ENCODE measurements at regions not wholly inside any gene's neighbourhood (a gene's known extent, or its start where the extent isn't known, plus 50 kb on each side); places are given as distances from the start of the nearest gene placed in this dataset.

DNA sequence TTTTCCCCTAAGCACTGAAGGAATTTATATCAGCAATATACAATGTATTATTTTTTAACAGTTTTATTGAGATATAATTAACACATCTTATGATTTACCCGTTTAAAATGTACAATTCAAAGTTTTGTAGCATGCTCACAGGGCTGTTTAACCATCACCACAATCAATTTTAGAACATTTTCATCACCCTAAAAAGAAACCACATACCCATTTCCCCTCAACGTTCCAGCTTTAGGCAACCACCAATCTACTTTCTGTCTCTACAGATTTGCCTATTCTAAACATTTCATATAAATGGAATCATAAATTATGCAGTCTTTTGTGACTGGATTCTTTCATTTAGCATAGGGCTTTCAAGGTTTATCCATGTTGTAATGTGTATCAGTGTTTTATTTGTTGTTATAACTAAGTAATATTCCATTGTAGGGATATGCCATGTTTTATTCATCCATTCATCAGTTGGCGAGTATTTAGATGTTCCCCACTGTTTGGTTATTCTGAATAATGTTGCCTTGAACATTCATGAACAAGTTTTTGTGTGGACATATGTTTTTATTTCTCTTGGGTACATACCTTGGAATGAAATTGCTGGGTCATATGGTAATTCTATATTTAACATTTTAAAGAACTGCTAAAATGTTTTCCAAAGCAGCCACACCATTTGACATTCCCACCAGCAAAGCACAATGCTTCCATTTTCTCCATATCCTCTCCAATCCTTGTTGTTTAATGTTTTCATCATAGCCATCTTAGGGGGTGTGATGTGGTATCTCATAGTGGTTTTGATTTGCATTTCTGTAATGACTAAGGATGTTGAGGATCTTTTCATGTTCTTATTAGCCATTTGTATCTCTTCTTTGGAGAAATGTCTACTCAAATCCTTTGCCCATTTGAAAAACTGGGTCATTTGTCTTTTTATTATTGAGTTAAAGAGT lies 188.5 kb downstream of the TM2D1 start:
- FAIRE-seq (no peak), ATAC-seq (no peak), DNase-seq (ENCODE audit: low spot score) (no peak)
- Histone ChIP-seq H3K9ac (ENCODE audit: insufficient read depth, low read depth, low read length) (no peak overlapping the region), H2AFZ (ENCODE audit: low read length) (no peak overlapping the region), H3K27ac (ENCODE audit: extremely low read length, insufficient read depth, low read length) (no peak overlapping the region), H3K79me2 (ENCODE audit: insufficient read depth, low read length) (no peaks in the 10 kb centered on the region), H3K36me3 (replicated peaks in 1 of 2; ENCODE audit: control insufficient read depth in 1 of 2, insufficient read depth in 2 of 2, low read length in 2 of 2) (no peaks in the 10 kb centered on the region), H3K9me3 (ENCODE audit: low read length) (no peaks in the 10 kb centered on the region), H4K20me1 (ENCODE audit: insufficient read depth, low read length) (no peaks in the 10 kb centered on the region), H3K4me3 (replicated peaks in 1 of 3; ENCODE audit: insufficient read depth in 1 of 3, low read depth in 2 of 3, low read length in 3 of 3) (no peak overlapping the region), H3K27me3 (ENCODE audit: control insufficient read depth in 1 of 2, insufficient read depth in 2 of 2, low read length in 2 of 2) (no peaks in the 10 kb centered on the region; a peak in 2 of 5 replicates), H3K4me2 (ENCODE audit: low read depth, low read length) (no peak overlapping the region), H3K4me1 (ENCODE audit: insufficient read depth, low read length) (no peaks in the 10 kb centered on the region)
- no TSS peak for BruUV-seq (replicated peaks)
- ChIA-PET CTCF (ENCODE audit: low intra/inter-chr PET ratio, low total read pairs) (no interaction called here), POLR2A (no interaction called here)
- WGBS (ENCODE audit: low lambda C conversion rate): under 1% methylated on average over 3 of the region's 3 CpGs
- in situ Hi-C loops (cut with HindIII; ENCODE audit: extremely low pct_ligation_motif_present, low pct_unique_long_range_greater_than_20kb): no loop called here
- intact Hi-C loops (cut with micrococcal nuclease; ENCODE audit: unreplicated experiment): no loop called here
- TF ChIP-seq TBX3 (IDR thresholded peaks at IDR 0.05; ENCODE audit: borderline replicate concordance) (no peak), MAFG (CRISPR knock-in tag; IDR thresholded peaks at IDR 0.05) (no peak), SP1 (IDR thresholded peaks at IDR 0.05) (no peak), SP1 (CRISPR knock-in tag; IDR thresholded peaks at IDR 0.05) (no peak), ZMYM4 (CRISPR knock-in tag; IDR thresholded peaks at IDR 0.05) (no peak)

DNA sequence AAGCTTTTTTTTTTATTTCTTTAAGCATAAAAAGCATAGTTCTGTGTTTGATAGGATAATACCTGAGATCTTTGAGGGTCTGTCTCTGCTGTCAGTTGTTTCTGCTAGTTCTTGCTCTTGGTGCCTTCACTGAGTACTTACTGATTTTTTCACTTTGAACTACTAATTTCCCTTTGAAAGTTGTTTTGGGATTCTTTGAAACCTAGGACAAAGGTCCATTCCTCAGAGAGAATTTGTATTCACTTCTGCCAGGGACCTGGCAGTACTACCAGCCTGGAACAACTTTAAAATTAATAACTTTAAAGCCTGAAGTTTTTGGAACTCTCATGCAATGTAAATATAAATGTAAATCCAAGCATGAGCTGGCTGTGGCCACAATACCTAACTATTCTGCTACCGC lies 190.1 kb downstream of the TM2D1 start:
- ChIA-PET POLR2A (no interaction called here), CTCF (ENCODE audit: low intra/inter-chr PET ratio, low total read pairs) (no interaction called here)
- Histone ChIP-seq H3K27me3 (ENCODE audit: control insufficient read depth in 1 of 2, insufficient read depth in 2 of 2, low read length in 2 of 2) (no peaks in the 10 kb centered on the region; a peak in 2 of 5 replicates), H3K36me3 (replicated peaks in 1 of 2; ENCODE audit: control insufficient read depth in 1 of 2, insufficient read depth in 2 of 2, low read length in 2 of 2) (no peaks in the 10 kb centered on the region), H4K20me1 (ENCODE audit: insufficient read depth, low read length) (no peaks in the 10 kb centered on the region), H3K27ac (ENCODE audit: extremely low read length, insufficient read depth, low read length) (no peak overlapping the region), H3K9me3 (ENCODE audit: low read length) (no peaks in the 10 kb centered on the region), H3K79me2 (ENCODE audit: insufficient read depth, low read length) (no peaks in the 10 kb centered on the region), H3K4me3 (replicated peaks in 1 of 3; ENCODE audit: insufficient read depth in 1 of 3, low read depth in 2 of 3, low read length in 3 of 3) (no peak overlapping the region), H3K9ac (ENCODE audit: insufficient read depth, low read depth, low read length) (no peak overlapping the region), H3K4me2 (ENCODE audit: low read depth, low read length) (no peak overlapping the region), H3K4me1 (ENCODE audit: insufficient read depth, low read length) (no peaks in the 10 kb centered on the region), H2AFZ (ENCODE audit: low read length) (no peak overlapping the region)
- intact Hi-C loops (cut with micrococcal nuclease; ENCODE audit: unreplicated experiment): no loop called here
- WGBS (ENCODE audit: low lambda C conversion rate): 20% methylated on average over 1 of the region's 1 CpG
- FAIRE-seq: no peak
- TF ChIP-seq YY1 (IDR thresholded peaks at IDR 0.05; ENCODE audit: insufficient read depth, insufficient replicate concordance, low read depth, low read length): no peak
- TF ChIP-seq, protein P1, sequence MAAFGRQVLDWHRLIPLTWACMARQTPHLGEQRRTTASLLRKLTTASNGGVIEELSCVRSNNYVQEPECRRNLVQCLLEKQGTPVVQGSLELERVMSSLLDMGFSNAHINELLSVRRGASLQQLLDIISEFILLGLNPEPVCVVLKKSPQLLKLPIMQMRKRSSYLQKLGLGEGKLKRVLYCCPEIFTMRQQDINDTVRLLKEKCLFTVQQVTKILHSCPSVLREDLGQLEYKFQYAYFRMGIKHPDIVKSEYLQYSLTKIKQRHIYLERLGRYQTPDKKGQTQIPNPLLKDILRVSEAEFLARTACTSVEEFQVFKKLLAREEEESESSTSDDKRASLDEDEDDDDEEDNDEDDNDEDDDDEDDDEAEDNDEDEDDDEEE (CRISPR knock-in tag; IDR thresholded peaks at IDR 0.05): no peak
- TF ChIP-seq ZMYM4 (CRISPR knock-in tag; IDR thresholded peaks at IDR 0.05): no peak
- no peak for TF ChIP-seq TBL1XR1 (IDR thresholded peaks at IDR 0.05; ENCODE audit: borderline replicate concordance, low read length, partially characterized antibody)
- TF ChIP-seq ZNF510 (CRISPR knock-in tag; IDR thresholded peaks at IDR 0.05; ENCODE audit: low read depth): no peak
- TF ChIP-seq ZIK1 (CRISPR knock-in tag; IDR thresholded peaks at IDR 0.05; ENCODE audit: borderline replicate concordance, low read depth): no peak
- no peak for TF ChIP-seq SRY (CRISPR knock-in tag; IDR thresholded peaks at IDR 0.05)
- no peak for TF ChIP-seq REXO4 (CRISPR knock-in tag; IDR thresholded peaks at IDR 0.05; ENCODE audit: borderline replicate concordance)
- no peak for TF ChIP-seq ZBTB3 (CRISPR knock-in tag; IDR thresholded peaks at IDR 0.05; ENCODE audit: borderline replicate concordance, low read depth)
- TF ChIP-seq RARG (CRISPR knock-in tag; IDR thresholded peaks at IDR 0.05; ENCODE audit: low read depth): no peak
- TF ChIP-seq GTF3A (CRISPR knock-in tag; conservative IDR thresholded peaks at IDR 0.05): no peak
- TF ChIP-seq, protein P2, sequence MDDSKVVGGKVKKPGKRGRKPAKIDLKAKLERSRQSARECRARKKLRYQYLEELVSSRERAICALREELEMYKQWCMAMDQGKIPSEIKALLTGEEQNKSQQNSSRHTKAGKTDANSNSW (CRISPR knock-in tag; IDR thresholded peaks at IDR 0.05; ENCODE audit: borderline replicate concordance): no peak
- TF ChIP-seq ARNTL (CRISPR knock-in tag; IDR thresholded peaks at IDR 0.05): no peak
- no peak for TF ChIP-seq ZNF703 (CRISPR knock-in tag; IDR thresholded peaks at IDR 0.05; ENCODE audit: borderline replicate concordance)
- no peak for DNase-seq (ENCODE audit: low spot score)
- BruUV-seq (replicated peaks): no TSS peak
- in situ Hi-C loops (cut with HindIII; ENCODE audit: extremely low pct_ligation_motif_present, low pct_unique_long_range_greater_than_20kb): no loop called here
- ATAC-seq: no peak

Measured in HepG2 (cell line).